ENCODE measurements at regions not wholly inside any gene's neighbourhood (a gene's known extent, or its start where the extent isn't known, plus 50 kb on each side); places are given as distances from the start of the nearest gene placed in this dataset.

DNA sequence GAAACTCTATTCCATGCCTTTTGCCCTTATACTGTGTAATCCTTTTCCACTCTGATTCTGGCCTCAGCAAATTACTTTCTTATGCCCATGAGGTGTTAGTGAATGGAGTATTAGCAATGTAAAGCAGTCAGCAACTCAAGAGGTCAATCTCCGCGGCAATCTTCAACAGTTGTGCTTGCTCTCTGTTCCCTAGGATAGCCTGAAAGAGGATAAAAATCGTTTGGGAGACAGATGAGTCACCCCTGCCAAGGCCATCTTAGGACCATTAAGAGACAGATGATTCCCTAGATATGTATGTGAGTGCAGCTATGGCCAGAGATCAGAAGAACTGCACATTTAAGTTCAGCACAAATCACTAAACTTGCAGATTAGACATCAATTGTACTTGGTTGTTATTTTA is 1145.8 kb downstream of the GALC start:
- TF ChIP-seq, protein P1, sequence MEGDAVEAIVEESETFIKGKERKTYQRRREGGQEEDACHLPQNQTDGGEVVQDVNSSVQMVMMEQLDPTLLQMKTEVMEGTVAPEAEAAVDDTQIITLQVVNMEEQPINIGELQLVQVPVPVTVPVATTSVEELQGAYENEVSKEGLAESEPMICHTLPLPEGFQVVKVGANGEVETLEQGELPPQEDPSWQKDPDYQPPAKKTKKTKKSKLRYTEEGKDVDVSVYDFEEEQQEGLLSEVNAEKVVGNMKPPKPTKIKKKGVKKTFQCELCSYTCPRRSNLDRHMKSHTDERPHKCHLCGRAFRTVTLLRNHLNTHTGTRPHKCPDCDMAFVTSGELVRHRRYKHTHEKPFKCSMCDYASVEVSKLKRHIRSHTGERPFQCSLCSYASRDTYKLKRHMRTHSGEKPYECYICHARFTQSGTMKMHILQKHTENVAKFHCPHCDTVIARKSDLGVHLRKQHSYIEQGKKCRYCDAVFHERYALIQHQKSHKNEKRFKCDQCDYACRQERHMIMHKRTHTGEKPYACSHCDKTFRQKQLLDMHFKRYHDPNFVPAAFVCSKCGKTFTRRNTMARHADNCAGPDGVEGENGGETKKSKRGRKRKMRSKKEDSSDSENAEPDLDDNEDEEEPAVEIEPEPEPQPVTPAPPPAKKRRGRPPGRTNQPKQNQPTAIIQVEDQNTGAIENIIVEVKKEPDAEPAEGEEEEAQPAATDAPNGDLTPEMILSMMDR (IDR thresholded peaks at IDR 0.05 in 2 of 3, conservative IDR thresholded peaks at IDR 0.05 in 1 of 3; ENCODE audit: control insufficient read depth in 2 of 3, extremely low read depth in 1 of 3, insufficient read depth in 1 of 3, low read depth in 3 of 3, low read length in 3 of 3), result no peak
- TF ChIP-seq CREM (IDR thresholded peaks at IDR 0.05; ENCODE audit: low read depth) (no peak), YY1 (IDR thresholded peaks at IDR 0.05; ENCODE audit: low read depth, low read length) (no peak)
- TF ChIP-seq, protein P2, sequence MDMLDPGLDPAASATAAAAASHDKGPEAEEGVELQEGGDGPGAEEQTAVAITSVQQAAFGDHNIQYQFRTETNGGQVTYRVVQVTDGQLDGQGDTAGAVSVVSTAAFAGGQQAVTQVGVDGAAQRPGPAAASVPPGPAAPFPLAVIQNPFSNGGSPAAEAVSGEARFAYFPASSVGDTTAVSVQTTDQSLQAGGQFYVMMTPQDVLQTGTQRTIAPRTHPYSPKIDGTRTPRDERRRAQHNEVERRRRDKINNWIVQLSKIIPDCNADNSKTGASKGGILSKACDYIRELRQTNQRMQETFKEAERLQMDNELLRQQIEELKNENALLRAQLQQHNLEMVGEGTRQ (IDR thresholded peaks at IDR 0.05; ENCODE audit: borderline replicate concordance, low read depth, low read length), result no peak
- TF ChIP-seq, protein P3, sequence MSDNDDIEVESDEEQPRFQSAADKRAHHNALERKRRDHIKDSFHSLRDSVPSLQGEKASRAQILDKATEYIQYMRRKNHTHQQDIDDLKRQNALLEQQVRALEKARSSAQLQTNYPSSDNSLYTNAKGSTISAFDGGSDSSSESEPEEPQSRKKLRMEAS (IDR thresholded peaks at IDR 0.05; ENCODE audit: low read depth, low read length), result no peak
